Fibroblast of villous mesenchyme (primary cell): ENCODE measurements at regions not wholly inside any gene's neighbourhood (a gene's known extent, or its start where the extent isn't known, plus 50 kb on each side); places are given as distances from the start of the nearest gene placed in this dataset.
"Not testable (repeated sequence)": the region's sequence is repeated elsewhere in the genome, so short reads cannot be mapped to it uniquely, and the experiment has no call there.

Source experiments
- DNase-seq: peaks from one replicate; pipeline ENCODE4 v3.0.0-alpha.2; 2010; ENCODE audit warnings: low read depth
- H3K4me3 ChIP-seq: 2 replicates; pipeline ENCODE4 v1.5.1; 2011; ENCODE audit warnings: low read depth, mild to moderate bottlenecking, low read length
- CTCF ChIP-seq: IDR thresholded peaks from 2 replicates; pipeline ENCODE4 v1.5.1; 2012; ENCODE audit warnings: low read depth, mild to moderate bottlenecking, low read length; ENCODE audit not compliant: insufficient read depth

GRCh38 chr18:52160636-52161035 lies 179.4 kb upstream of the DCC start:
- no peak for DNase-seq
- no peak overlapping the region for H3K4me3 ChIP-seq
- no peak for TF ChIP-seq CTCF

- no peak for TF ChIP-seq CTCF
- no peak overlapping the region for H3K4me3 ChIP-seq
- no peak for DNase-seq
These were observed 176.5 kb upstream of the DCC start for GRCh38 chr18:52163478-52163877.

- DNase-seq, H3K4me3 ChIP-seq: not testable (repeated sequence)
These were observed 171.9 kb upstream of the DCC start for GRCh38 chr18:52168131-52168530.

- TF ChIP-seq CTCF: no peak
These were observed 165.8 kb upstream of the DCC start for GRCh38 chr18:52174220-52174619.

GRCh38 chr18:52175406-52175805 lies 164.6 kb upstream of the DCC start:
- TF ChIP-seq CTCF: no peak
- no peak for DNase-seq

More at GRCh38 chr18:52174220-52174619, 165.8 kb upstream of the DCC start:
- DNase-seq: no peak
- no peak overlapping the region for H3K4me3 ChIP-seq

GRCh38 chr18:52183107-52183506 lies 156.9 kb upstream of the DCC start:
- DNase-seq: no peak
- TF ChIP-seq CTCF: no peak
- no peak overlapping the region for H3K4me3 ChIP-seq

More at GRCh38 chr18:52175406-52175805, 164.6 kb upstream of the DCC start:
- H3K4me3 ChIP-seq: no peak overlapping the region

- no peak overlapping the region for H3K4me3 ChIP-seq
- TF ChIP-seq CTCF: no peak
- DNase-seq: no peak
These were observed 149.8 kb upstream of the DCC start for GRCh38 chr18:52190195-52190594.

- no peak for TF ChIP-seq CTCF
- H3K4me3 ChIP-seq: no peak overlapping the region
- no peak for DNase-seq
These were observed 149.4 kb upstream of the DCC start for GRCh38 chr18:52190631-52191030.
